ENCODE measurements at regions not wholly inside any gene's neighbourhood (a gene's known extent, or its start where the extent isn't known, plus 50 kb on each side); places are given as distances from the start of the nearest gene placed in this dataset.

DNA sequence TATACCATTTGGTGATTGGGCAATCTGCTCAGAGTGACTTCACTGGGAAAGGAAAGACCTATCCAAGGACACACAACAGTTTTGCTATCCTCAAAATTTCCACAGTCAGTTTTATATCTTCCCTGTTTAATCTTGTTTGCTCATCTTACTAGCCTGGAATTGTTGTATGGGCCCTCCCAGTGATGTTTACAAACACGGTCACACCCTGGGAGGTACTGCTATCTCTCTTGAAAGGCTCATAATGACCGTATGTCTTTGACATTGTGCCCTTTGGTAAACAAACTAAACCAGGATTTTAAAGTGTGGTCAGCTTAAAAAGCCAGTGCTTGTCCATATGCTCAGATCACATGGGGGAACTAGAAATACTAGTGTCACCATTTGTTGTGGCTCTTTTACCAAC is 277.0 kb downstream of the CDH2 start:
- Histone ChIP-seq H3K9me3 (ENCODE audit: insufficient read depth, low read length) (no peaks in the 10 kb centered on the region), H3K27me3 (ENCODE audit: insufficient read depth, insufficient read length) (no peaks in the 10 kb centered on the region), H3K4me3 (ENCODE audit: insufficient read length, low read depth) (no peak overlapping the region), H3K36me3 (ENCODE audit: insufficient read depth, insufficient read length, low read length) (no peaks in the 10 kb centered on the region), H3K4me1 (ENCODE audit: insufficient read depth, insufficient read length) (no peaks in the 10 kb centered on the region), H3K9ac (ENCODE audit: insufficient read length, low read depth) (no peak overlapping the region)
- no peak for TF ChIP-seq SUZ12 (IDR thresholded peaks at IDR 0.05; ENCODE audit: extremely low read depth, insufficient read depth, insufficient read length)
- no peak for TF ChIP-seq ZNF274 (IDR thresholded peaks at IDR 0.05; ENCODE audit: low read depth, low read length)
- no peak for TF ChIP-seq YY1 (IDR thresholded peaks at IDR 0.05; ENCODE audit: insufficient read depth, insufficient read length)
- DNase-seq (ENCODE audit: low read depth, low spot score), result no peak

DNA sequence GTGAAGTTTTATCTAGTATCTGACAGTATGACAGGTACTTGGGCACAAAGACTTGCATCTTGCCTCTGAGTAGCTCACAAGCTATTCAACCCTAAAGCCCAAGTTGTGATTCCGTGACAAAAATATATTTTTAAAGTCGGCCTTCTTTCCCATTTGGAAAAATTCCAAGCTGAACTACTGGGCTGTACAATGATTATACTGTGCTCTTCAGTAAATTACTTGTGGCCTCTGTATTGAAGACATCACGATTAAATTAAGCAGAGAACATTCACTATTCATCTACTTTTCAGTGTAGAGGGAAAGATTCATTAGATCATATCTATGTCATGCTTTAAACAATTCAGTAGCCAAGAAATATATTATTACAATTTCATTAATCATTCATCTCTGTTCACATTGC is 282.2 kb downstream of the CDH2 start:
- no peak overlapping the region for H3K4me3 ChIP-seq (ENCODE audit: insufficient read length, low read depth)
- no peaks in the 10 kb centered on the region for H3K27me3 ChIP-seq (ENCODE audit: insufficient read depth, insufficient read length)
- H3K36me3 ChIP-seq (ENCODE audit: insufficient read depth, insufficient read length, low read length), result no peaks in the 10 kb centered on the region
- no peaks in the 10 kb centered on the region for H3K4me1 ChIP-seq (ENCODE audit: insufficient read depth, insufficient read length)
- no peak overlapping the region for H3K9ac ChIP-seq (ENCODE audit: insufficient read length, low read depth)
- no peak for DNase-seq (ENCODE audit: low read depth, low spot score)
- no peaks in the 10 kb centered on the region for H3K9me3 ChIP-seq (ENCODE audit: insufficient read depth, low read length)
- no peak for TF ChIP-seq YY1 (IDR thresholded peaks at IDR 0.05; ENCODE audit: insufficient read depth, insufficient read length)

DNA sequence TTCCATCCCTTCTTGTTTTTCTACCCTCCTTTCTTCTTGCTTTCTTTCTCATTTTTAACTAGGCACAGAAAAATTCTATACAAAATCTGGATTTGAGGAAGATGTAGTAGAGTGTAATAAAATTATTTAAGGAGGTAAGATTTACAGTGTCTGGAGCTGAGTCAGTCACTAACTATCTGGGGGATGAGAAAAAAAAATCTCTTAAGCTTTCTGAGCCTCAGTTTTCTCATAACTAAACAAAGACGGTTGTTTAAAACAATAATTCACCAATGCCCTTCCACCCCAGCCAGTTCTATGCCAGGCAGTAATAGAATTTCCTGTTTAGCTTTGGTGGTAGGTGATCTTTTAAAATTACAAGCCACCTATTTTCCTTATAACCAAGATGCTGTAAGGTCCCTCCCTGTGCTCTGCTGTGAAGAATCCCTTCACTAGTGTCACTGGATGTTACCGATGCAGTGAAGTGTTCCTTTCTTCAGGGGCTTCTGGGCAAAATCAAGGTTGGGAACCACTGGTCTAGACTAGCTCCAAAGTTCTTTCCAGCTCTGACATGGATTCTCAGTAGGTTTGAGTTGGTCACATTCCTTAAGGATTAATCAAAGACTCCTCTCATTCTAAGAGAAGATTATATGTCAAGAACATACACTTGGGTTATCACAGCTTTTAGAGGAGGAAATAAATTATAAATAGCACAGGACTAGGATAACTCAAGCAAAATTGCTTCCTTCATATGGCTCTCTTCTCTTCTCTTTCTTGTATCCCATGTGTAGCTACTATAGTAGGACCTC is 289.0 kb downstream of the CDH2 start:
- no peak for DNase-seq (ENCODE audit: low read depth, low spot score)
- H3K9me3 ChIP-seq (ENCODE audit: insufficient read depth, low read length), result no peaks in the 10 kb centered on the region
- TF ChIP-seq YY1 (IDR thresholded peaks at IDR 0.05; ENCODE audit: insufficient read depth, insufficient read length) (no peak), ZNF274 (IDR thresholded peaks at IDR 0.05; ENCODE audit: low read depth, low read length) (no peak), SUZ12 (IDR thresholded peaks at IDR 0.05; ENCODE audit: extremely low read depth, insufficient read depth, insufficient read length) (no peak)

DNA sequence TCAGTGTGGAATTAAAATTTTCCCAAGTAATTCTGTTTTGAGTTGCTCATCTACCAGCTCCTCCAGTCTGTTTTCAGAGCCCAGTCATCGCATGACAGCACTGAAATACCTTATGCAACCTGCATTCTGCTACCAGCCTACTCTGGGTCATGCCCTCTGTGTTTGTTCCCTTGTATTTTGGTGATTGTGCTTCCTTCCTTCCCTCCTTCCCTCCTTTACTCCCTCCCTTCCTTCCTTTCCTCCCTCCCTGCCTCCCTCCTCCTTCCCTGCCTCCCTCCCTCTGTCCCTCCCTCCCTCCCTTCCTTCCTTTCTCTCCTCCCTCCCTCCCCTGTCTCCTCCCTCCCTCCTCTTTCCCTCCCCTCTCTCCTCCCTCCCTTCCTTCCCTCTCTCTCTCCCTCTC is 289.6 kb downstream of the CDH2 start:
- Histone ChIP-seq H3K27me3 (ENCODE audit: insufficient read depth, insufficient read length) (no peaks in the 10 kb centered on the region), H3K9me3 (ENCODE audit: insufficient read depth, low read length) (no peaks in the 10 kb centered on the region), H3K9ac (ENCODE audit: insufficient read length, low read depth) (no peak overlapping the region), H3K36me3 (ENCODE audit: insufficient read depth, insufficient read length, low read length) (no peaks in the 10 kb centered on the region), H3K4me3 (ENCODE audit: insufficient read length, low read depth) (no peak overlapping the region), H3K4me1 (ENCODE audit: insufficient read depth, insufficient read length) (no peaks in the 10 kb centered on the region)
- no peak for DNase-seq (ENCODE audit: low read depth, low spot score)
- no peak for TF ChIP-seq SUZ12 (IDR thresholded peaks at IDR 0.05; ENCODE audit: extremely low read depth, insufficient read depth, insufficient read length)
- no peak for TF ChIP-seq YY1 (IDR thresholded peaks at IDR 0.05; ENCODE audit: insufficient read depth, insufficient read length)
- TF ChIP-seq ZNF274 (IDR thresholded peaks at IDR 0.05; ENCODE audit: low read depth, low read length), result no peak

More for the DNA sequence above, 289.0 kb downstream of the CDH2 start:
- Histone ChIP-seq H3K4me1 (ENCODE audit: insufficient read depth, insufficient read length) (no peaks in the 10 kb centered on the region), H3K36me3 (ENCODE audit: insufficient read depth, insufficient read length, low read length) (no peaks in the 10 kb centered on the region), H3K4me3 (ENCODE audit: insufficient read length, low read depth) (no peak overlapping the region), H3K27me3 (ENCODE audit: insufficient read depth, insufficient read length) (no peaks in the 10 kb centered on the region), H3K9ac (ENCODE audit: insufficient read length, low read depth) (no peak overlapping the region)

DNA sequence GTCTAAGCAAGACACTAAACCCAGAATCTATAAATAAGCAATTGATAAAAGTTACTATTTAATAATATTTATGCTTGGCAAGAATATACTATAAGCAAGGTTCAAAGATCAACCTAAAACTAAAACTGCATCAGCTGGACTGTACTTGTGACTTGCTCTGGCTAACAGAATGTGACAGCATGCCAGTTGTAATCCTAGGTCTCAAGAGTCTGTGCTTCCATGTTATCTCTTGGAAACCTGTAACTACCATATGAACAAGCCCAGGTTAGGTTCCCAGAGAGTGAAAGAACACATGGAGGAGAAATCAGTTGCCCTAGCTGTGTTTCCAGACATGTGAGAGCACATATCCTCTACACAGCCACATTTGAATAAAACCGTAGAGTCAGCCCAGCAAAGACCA is 297.4 kb downstream of the CDH2 start:
- no peak for TF ChIP-seq YY1 (IDR thresholded peaks at IDR 0.05; ENCODE audit: insufficient read depth, insufficient read length)
- no peak for TF ChIP-seq SUZ12 (IDR thresholded peaks at IDR 0.05; ENCODE audit: extremely low read depth, insufficient read depth, insufficient read length)
- H3K4me3 ChIP-seq (ENCODE audit: insufficient read length, low read depth), result no peak overlapping the region
- no peaks in the 10 kb centered on the region for H3K4me1 ChIP-seq (ENCODE audit: insufficient read depth, insufficient read length)
- H3K36me3 ChIP-seq (ENCODE audit: insufficient read depth, insufficient read length, low read length), result no peaks in the 10 kb centered on the region
- no peaks in the 10 kb centered on the region for H3K9me3 ChIP-seq (ENCODE audit: insufficient read depth, low read length)
- H3K9ac ChIP-seq (ENCODE audit: insufficient read length, low read depth), result no peak overlapping the region
- no peaks in the 10 kb centered on the region for H3K27me3 ChIP-seq (ENCODE audit: insufficient read depth, insufficient read length)
- no peak for DNase-seq (ENCODE audit: low read depth, low spot score)

DNA sequence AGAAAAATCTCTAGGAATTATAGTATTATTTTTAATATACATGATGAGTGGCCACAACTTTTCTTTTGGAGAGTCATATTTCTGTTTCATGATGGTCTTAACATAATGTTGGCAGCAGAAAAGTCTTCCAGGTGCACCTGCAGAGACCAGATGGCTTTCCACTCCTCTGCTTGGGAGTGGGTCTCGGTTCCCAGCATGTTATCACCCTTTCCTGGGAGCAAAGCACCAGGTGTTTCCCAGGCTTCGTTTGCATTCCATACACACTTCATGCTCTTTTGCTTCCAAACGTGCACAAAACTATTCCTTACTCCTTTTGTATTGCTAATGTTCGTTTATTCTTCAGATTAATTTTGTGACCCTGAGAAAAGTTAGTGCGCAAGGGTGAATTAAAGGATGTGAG is 305.2 kb downstream of the CDH2 start:
- Histone ChIP-seq H3K27me3 (ENCODE audit: insufficient read depth, insufficient read length) (no peaks in the 10 kb centered on the region), H3K4me1 (ENCODE audit: insufficient read depth, insufficient read length) (no peaks in the 10 kb centered on the region), H3K9me3 (ENCODE audit: insufficient read depth, low read length) (no peaks in the 10 kb centered on the region), H3K36me3 (ENCODE audit: insufficient read depth, insufficient read length, low read length) (no peaks in the 10 kb centered on the region), H3K9ac (ENCODE audit: insufficient read length, low read depth) (no peak overlapping the region), H3K4me3 (ENCODE audit: insufficient read length, low read depth) (no peak overlapping the region)
- no peak for TF ChIP-seq ZNF274 (IDR thresholded peaks at IDR 0.05; ENCODE audit: low read depth, low read length)
- no peak for TF ChIP-seq SUZ12 (IDR thresholded peaks at IDR 0.05; ENCODE audit: extremely low read depth, insufficient read depth, insufficient read length)
- no peak for TF ChIP-seq YY1 (IDR thresholded peaks at IDR 0.05; ENCODE audit: insufficient read depth, insufficient read length)
- DNase-seq (ENCODE audit: low read depth, low spot score), result no peak

DNA sequence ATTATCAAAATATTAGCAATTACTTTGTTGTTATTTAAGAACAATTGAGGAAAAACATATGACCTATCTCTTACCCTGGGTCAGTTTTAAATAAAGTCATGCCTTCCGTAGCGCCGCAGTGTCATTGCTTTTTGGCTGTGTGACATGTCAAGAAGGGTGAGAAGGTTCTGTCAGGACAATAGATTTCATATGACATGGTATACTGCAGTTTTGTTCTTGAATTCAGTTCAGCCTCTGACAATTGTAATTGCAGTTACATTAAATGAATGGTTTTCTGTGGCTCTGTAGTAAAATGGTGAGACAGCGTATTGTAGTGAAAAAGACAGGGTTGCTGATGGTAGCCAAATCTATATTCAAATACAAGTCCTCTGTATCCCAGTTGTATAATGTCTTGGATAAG is 307.2 kb downstream of the CDH2 start:
- Histone ChIP-seq H3K27me3 (ENCODE audit: insufficient read depth, insufficient read length) (no peaks in the 10 kb centered on the region), H3K4me3 (ENCODE audit: insufficient read length, low read depth) (no peak overlapping the region)

More for the DNA sequence above, 307.2 kb downstream of the CDH2 start:
- no peaks in the 10 kb centered on the region for H3K4me1 ChIP-seq (ENCODE audit: insufficient read depth, insufficient read length)
- no peak for DNase-seq (ENCODE audit: low read depth, low spot score)
- TF ChIP-seq YY1 (IDR thresholded peaks at IDR 0.05; ENCODE audit: insufficient read depth, insufficient read length), result no peak
- no peak for TF ChIP-seq SUZ12 (IDR thresholded peaks at IDR 0.05; ENCODE audit: extremely low read depth, insufficient read depth, insufficient read length)
- no peak for TF ChIP-seq ZNF274 (IDR thresholded peaks at IDR 0.05; ENCODE audit: low read depth, low read length)
- H3K9me3 ChIP-seq (ENCODE audit: insufficient read depth, low read length), result no peaks in the 10 kb centered on the region
- H3K36me3 ChIP-seq (ENCODE audit: insufficient read depth, insufficient read length, low read length), result no peaks in the 10 kb centered on the region
- no peak overlapping the region for H3K9ac ChIP-seq (ENCODE audit: insufficient read length, low read depth)
